IPS DF 6.9 (cell line): ENCODE measurements at regions not wholly inside any gene's neighbourhood (a gene's known extent, or its start where the extent isn't known, plus 50 kb on each side); places are given as distances from the start of the nearest gene placed in this dataset.

Experiments used
- DNase-seq: peaks from one replicate; pipeline ENCODE4 v3.0.0-alpha.2; 2013; ENCODE audit warnings: low read depth, low spot score
- H3K27ac ChIP-seq: one replicate; pipeline ENCODE4 v1.5.1; 2013; ENCODE audit warnings: low read length, control low read depth
- H3K27me3 ChIP-seq: 2 replicates; pipeline ENCODE4 v1.6.1; 2013; ENCODE audit warnings: mild to moderate bottlenecking, low read length; ENCODE audit not compliant: control insufficient read depth, insufficient read depth
- H3K36me3 ChIP-seq: 2 replicates; pipeline ENCODE4 v1.6.1; 2013; ENCODE audit warnings: low read length; ENCODE audit not compliant: control insufficient read depth, insufficient read depth
- H3K4me1 ChIP-seq: 2 replicates; pipeline ENCODE4 v1.6.1; 2013; ENCODE audit warnings: low read length; ENCODE audit not compliant: control insufficient read depth, insufficient read depth
- H3K4me3 ChIP-seq: 2 replicates; pipeline ENCODE4 v1.5.1; 2013; ENCODE audit warnings: mild to moderate bottlenecking, low read length
- H3K9me3 ChIP-seq: 2 replicates; pipeline ENCODE4 v1.6.1; 2013; ENCODE audit warnings: low read length, inconsistent platforms; ENCODE audit not compliant: control insufficient read depth, insufficient read depth
- WGBS: extraction: QIAGEN DNeasy Blood & Tissue Kit; methylation state at CpG from one replicate; pipeline ENCODE4 v1.1.7; 2013; ENCODE audit warnings: mixed read lengths, missing lambda C conversion rate; ENCODE audit not compliant: insufficient read length, insufficient coverage; 5-methylcytosine and 5-hydroxymethylcytosine counted together

- H3K4me3 ChIP-seq: no peak overlapping the region
- no peaks in the 10 kb centered on the region for H3K9me3 ChIP-seq
- DNase-seq: no peak
- WGBS: no CpG with 5 or more reads among the region's 3 CpGs
- no peaks in the 10 kb centered on the region for H3K27me3 ChIP-seq
- no peaks in the 10 kb centered on the region for H3K4me1 ChIP-seq
- no peak overlapping the region for H3K27ac ChIP-seq
- no peaks in the 10 kb centered on the region for H3K36me3 ChIP-seq
Measured at GRCh38 chr5:169369130-169369529, 68.2 kb upstream of the SLIT3 start.

- no peak overlapping the region for H3K27ac ChIP-seq
- H3K9me3 ChIP-seq: no peaks in the 10 kb centered on the region
- no peaks in the 10 kb centered on the region for H3K36me3 ChIP-seq
- DNase-seq: no peak
- no peaks in the 10 kb centered on the region for H3K4me1 ChIP-seq
- no peaks in the 10 kb centered on the region for H3K27me3 ChIP-seq
- no CpG with 5 or more reads among the region's 2 CpGs for WGBS
- no peak overlapping the region for H3K4me3 ChIP-seq
Measured at GRCh38 chr5:169367861-169368260, 66.9 kb upstream of the SLIT3 start.

- no CpG with 5 or more reads among the region's 1 CpG for WGBS
- H3K4me3 ChIP-seq: no peak overlapping the region
- no peak for DNase-seq
- no peaks in the 10 kb centered on the region for H3K36me3 ChIP-seq
- no peaks in the 10 kb centered on the region for H3K4me1 ChIP-seq
- H3K27ac ChIP-seq: no peak overlapping the region
- no peaks in the 10 kb centered on the region for H3K9me3 ChIP-seq
- H3K27me3 ChIP-seq: no peaks in the 10 kb centered on the region; the same call in 1 of the 2 replicates
Measured at GRCh38 chr5:169357291-169357690, 56.4 kb upstream of the SLIT3 start.

DNA sequence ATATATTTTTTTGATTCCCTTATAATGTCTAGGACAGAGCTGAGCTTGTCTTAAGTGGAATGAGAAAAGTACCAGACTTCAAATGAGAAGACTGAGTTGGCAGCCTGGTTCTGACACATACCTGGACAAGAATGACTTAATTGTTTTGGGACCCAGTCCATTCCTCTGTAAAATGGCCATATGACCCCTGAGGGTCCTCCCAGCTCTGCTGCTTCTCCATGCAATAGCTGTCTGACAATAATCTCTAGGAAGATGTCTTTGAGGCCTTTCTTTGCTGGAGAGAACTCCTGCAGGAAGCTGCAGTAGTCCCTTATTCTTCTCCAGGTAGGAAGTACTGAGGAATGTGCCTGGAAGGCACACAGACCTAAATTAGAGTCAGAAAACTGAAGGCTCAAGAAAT lies 55.9 kb upstream of the SLIT3 start:
- Histone ChIP-seq H3K27ac (no peak overlapping the region), H3K4me1 (no peaks in the 10 kb centered on the region)

GRCh38 chr5:169356181-169356580 lies 55.2 kb upstream of the SLIT3 start:
- WGBS: no CpG with 5 or more reads among the region's 1 CpG
- no peak overlapping the region for H3K4me3 ChIP-seq

More for the DNA sequence above, 55.9 kb upstream of the SLIT3 start:
- Histone ChIP-seq H3K4me3 (no peak overlapping the region), H3K27me3 (no peaks in the 10 kb centered on the region; the same call in 1 of the 2 replicates), H3K9me3 (no peaks in the 10 kb centered on the region), H3K36me3 (no peaks in the 10 kb centered on the region)
- no peak for DNase-seq

GRCh38 chr5:169354921-169355320 lies 54.0 kb upstream of the SLIT3 start:
- H3K4me3 ChIP-seq: no peak overlapping the region
- no peaks in the 10 kb centered on the region for H3K36me3 ChIP-seq
- H3K9me3 ChIP-seq: no peaks in the 10 kb centered on the region
- H3K27me3 ChIP-seq: no peaks in the 10 kb centered on the region; the same call in 1 of the 2 replicates
- H3K4me1 ChIP-seq: no peaks in the 10 kb centered on the region
- no peak overlapping the region for H3K27ac ChIP-seq
- WGBS: no CpG with 5 or more reads among the region's 2 CpGs
- DNase-seq: no peak

More at GRCh38 chr5:169356181-169356580, 55.2 kb upstream of the SLIT3 start:
- no peaks in the 10 kb centered on the region; the same call in 1 of the 2 replicates for H3K27me3 ChIP-seq
- DNase-seq: no peak
- no peaks in the 10 kb centered on the region for H3K9me3 ChIP-seq
- no peaks in the 10 kb centered on the region for H3K36me3 ChIP-seq
- no peaks in the 10 kb centered on the region for H3K4me1 ChIP-seq
- no peak overlapping the region for H3K27ac ChIP-seq

DNA sequence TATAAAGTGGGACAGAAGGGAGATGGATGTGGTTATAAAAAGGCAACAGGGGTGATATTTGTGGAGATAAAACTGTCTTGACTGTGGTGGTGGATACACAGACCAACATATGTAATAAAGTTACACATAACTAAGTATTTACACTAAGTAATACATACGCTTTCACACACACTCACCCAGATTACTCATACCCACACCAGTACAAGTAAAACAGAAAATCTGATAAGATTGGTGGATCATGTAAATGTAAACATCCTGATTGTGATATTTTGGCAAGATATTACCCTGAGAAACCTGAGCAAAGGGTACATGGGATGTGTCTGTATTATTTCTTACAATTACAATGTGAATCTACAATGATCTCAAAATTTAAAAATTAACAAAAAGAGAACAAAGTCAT lies 53.3 kb upstream of the SLIT3 start:
- Histone ChIP-seq H3K27ac (no peak overlapping the region), H3K4me3 (no peak overlapping the region), H3K36me3 (no peaks in the 10 kb centered on the region), H3K27me3 (no peaks in the 10 kb centered on the region; the same call in 1 of the 2 replicates), H3K9me3 (no peaks in the 10 kb centered on the region), H3K4me1 (no peaks in the 10 kb centered on the region)
- no CpG with 5 or more reads among the region's 1 CpG for WGBS
- DNase-seq: no peak

DNA sequence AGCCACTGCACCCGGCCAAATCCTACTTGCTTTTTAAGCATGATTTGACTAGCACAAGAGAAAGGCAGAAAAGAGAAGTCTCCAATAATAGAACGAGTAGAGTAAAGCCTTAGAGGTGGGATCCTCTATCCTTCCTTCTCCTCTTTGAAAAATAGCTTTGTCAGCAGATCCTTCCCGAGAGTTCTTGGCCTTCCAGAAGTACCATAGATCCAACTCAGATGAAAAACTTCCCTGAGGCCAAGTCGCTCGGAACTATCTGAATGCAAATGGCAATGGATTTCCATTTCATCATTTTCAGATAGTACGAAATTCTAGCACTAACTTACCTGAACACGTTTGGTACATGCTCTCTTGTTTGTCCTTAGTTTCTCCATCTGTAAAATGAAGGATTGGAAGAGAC lies 52.0 kb upstream of the SLIT3 start:
- H3K9me3 ChIP-seq: no peaks in the 10 kb centered on the region
- no peaks in the 10 kb centered on the region for H3K4me1 ChIP-seq
- no peak overlapping the region for H3K27ac ChIP-seq
- no peak for DNase-seq
- no CpG with 5 or more reads among the region's 7 CpGs for WGBS
- no peak overlapping the region for H3K4me3 ChIP-seq
- H3K27me3 ChIP-seq: no peaks in the 10 kb centered on the region; the same call in 1 of the 2 replicates
- H3K36me3 ChIP-seq: no peaks in the 10 kb centered on the region

DNA sequence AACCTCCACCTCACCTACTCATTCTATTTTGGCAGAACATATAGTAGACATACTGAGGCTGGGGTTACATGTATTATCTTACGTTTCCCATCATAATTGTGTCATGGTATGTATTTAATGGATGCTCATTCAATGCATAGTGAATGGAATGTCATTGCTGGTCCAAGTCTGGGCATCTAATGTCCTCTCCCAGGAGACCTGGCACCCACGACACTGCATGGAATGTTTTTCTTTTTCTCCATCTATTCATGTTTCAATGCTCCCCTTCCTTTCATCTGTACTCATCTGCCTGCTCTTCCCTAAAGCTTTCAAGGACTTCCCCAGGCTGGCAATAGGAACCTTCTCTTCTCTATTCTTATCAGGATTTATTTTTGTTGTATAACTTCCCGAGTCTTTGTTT lies 50.8 kb upstream of the SLIT3 start:
- Histone ChIP-seq H3K4me1 (no peaks in the 10 kb centered on the region), H3K27me3 (no peaks in the 10 kb centered on the region; the same call in 1 of the 2 replicates), H3K27ac (no peak overlapping the region), H3K36me3 (no peaks in the 10 kb centered on the region), H3K9me3 (no peaks in the 10 kb centered on the region), H3K4me3 (no peak overlapping the region)
- DNase-seq: no peak
- no CpG with 5 or more reads among the region's 3 CpGs for WGBS

DNA sequence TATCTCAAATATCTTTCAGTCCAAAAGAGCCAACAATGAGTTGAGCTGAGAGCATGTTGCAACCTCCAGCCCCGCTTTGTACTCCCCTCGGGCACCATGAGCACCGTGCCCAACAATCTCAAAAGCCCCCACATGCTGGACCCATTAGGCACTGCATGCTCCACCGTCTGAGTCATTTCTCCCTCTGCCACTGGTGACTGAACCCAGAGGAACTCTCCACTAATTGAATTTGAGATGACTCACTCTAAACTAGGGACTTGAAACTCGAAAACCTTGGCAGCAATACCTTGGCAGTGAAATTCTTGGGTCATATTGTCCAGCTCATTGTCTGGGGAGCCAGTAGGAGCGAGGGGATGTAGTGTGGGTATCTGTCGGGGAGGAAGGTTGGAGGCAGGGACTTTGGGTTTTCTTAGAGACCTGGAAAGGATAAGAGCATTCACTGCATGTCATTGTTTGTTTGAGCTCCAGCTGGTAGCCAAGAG lies 49.9 kb upstream of the SLIT3 start:
- Histone ChIP-seq H3K4me3 (no peak overlapping the region), H3K27me3 (no peaks in the 10 kb centered on the region; the same call in 1 of the 2 replicates), H3K4me1 (no peaks in the 10 kb centered on the region), H3K27ac (no peak overlapping the region), H3K36me3 (no peaks in the 10 kb centered on the region), H3K9me3 (no peaks in the 10 kb centered on the region)
- no CpG with 5 or more reads among the region's 7 CpGs for WGBS
- no peak for DNase-seq
